ENCODE measurements at regions not wholly inside any gene's neighbourhood (a gene's known extent, or its start where the extent isn't known, plus 50 kb on each side); places are given as distances from the start of the nearest gene placed in this dataset.

DNA sequence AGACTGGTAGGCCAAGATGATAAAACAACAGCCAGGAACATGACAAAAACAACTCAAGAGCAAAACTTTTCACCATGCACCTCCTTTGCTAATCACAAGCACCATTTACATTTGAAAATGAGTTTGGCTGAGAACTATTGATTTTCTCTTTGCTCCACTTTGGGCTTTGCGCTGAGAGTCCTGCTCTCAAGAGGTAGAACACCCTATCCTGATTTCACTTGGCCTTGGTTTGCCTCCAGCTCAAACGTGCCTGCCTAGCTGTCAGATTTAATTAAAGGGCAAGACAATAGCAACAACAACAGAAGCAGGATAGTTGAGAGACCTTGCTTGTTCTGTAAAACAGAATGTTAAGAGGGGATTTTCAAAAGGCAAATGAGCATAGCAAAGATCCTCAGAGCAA, 128.2 kb upstream of the ASTN2 start:
- H3K27me3 Mint-ChIP-seq (ENCODE audit: low read depth): no peaks in the 10 kb centered on the region
- no peaks in the 10 kb centered on the region for H3K9me3 Mint-ChIP-seq
- no peaks in the 10 kb centered on the region for H3K36me3 Mint-ChIP-seq (ENCODE audit: low read depth)
- H3K4me1 Mint-ChIP-seq (ENCODE audit: low read depth): peaks cover 3% of the 10 kb centered on the region
- DNase-seq (ENCODE audit: low spot score): no peak
- H3K27ac Mint-ChIP-seq: no peak overlapping the region
- intact Hi-C loops (cut with micrococcal nuclease): no loop called here
- H3K4me3 Mint-ChIP-seq (ENCODE audit: low read depth): no peak overlapping the region

DNA sequence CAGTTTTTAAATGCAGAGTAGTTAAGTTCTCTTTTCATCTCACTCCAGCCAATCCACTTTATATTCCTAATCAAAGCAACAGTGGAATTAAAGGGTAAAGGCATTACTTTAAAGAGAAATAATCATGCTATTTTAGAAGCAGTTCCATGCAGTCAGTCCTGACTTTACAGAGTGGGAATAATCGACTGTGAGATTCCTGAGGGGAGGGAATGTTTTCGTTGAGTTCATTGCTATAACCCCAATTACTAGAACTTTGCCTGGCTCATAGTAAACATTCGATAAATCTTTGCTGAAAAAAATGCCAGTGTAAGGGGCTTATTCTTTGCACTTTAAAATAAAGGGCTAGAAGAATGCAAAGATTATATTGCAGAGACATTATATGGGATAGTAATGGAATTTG, 127.2 kb upstream of the ASTN2 start:
- H3K36me3 Mint-ChIP-seq (ENCODE audit: low read depth): no peaks in the 10 kb centered on the region

DNA sequence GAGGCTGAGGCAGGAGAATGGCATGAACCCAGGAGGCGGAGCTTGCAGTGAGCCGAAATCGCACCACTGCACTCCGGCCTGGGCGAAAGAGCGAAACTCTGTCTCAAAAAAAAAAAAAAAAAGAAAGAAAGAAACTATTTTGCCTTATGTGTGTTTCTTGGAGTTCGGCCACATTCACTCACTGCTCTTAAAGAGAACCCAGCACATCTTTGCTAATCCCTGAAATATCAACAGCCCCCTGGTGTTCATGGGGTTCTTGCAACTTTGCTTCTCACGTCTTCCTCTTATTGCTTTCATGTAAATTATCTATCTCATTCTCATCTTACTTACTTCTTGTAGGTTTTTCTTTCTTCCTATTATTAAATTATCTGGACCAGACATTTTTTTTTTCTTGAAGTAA, 126.3 kb upstream of the ASTN2 start:
- no peaks in the 10 kb centered on the region for H3K36me3 Mint-ChIP-seq (ENCODE audit: low read depth)
- H3K4me3 Mint-ChIP-seq (ENCODE audit: low read depth): no peak overlapping the region
- H3K27me3 Mint-ChIP-seq (ENCODE audit: low read depth): no peaks in the 10 kb centered on the region
- H3K27ac Mint-ChIP-seq: no peak overlapping the region
- intact Hi-C loops (cut with micrococcal nuclease): no loop called here
- no peak for DNase-seq (ENCODE audit: low spot score)
- H3K4me1 Mint-ChIP-seq (ENCODE audit: low read depth): no peaks in the 10 kb centered on the region
- no peaks in the 10 kb centered on the region for H3K9me3 Mint-ChIP-seq

More for the DNA sequence above, 127.2 kb upstream of the ASTN2 start:
- DNase-seq (ENCODE audit: low spot score): no peak
- Mint-ChIP-seq H3K9me3 (no peaks in the 10 kb centered on the region), H3K4me3 (ENCODE audit: low read depth) (no peak overlapping the region), H3K27ac (no peak overlapping the region), H3K4me1 (ENCODE audit: low read depth) (no peaks in the 10 kb centered on the region), H3K27me3 (ENCODE audit: low read depth) (no peaks in the 10 kb centered on the region)
- intact Hi-C loops (cut with micrococcal nuclease): no loop called here

DNA sequence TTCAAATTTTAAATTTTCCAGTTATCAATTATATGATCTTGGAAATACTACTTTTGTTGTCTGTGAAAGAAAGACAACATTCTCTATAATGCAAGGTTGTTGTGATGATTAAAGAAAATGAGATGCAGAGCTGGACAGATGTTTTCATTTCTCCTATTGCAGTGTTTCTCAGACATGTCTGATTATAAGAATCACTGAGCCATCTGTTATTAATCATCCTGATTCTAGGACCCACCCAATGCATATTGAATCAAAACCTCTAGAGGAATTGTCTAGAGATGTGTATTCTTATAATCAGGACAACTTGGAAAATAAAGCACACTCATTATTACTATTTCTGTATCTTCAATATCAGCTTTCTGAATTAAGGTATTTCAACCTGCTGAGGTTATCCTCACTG, 121.1 kb upstream of the ASTN2 start:
- Mint-ChIP-seq H3K27ac (no peak overlapping the region), H3K27me3 (ENCODE audit: low read depth) (no peaks in the 10 kb centered on the region), H3K36me3 (ENCODE audit: low read depth) (no peaks in the 10 kb centered on the region)

DNA sequence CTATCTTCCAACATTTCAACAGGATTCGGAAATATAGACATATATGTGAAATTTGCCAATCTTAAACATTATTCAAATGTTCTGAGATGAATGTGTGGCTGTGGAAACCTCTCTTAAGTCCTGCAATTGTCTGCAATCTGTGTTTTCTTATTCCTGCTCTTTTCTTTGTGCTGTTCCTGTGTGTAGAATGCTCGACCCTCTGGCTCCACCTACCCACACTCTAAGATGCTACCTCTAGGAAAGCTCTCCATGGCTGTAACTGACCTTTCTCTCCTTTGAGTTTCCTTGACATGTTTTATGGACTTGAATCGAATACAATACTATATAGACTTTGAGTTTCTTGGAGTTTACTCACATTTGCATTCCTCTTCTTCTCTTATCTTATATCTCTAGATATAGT, 120.6 kb upstream of the ASTN2 start:
- H3K9me3 Mint-ChIP-seq: no peaks in the 10 kb centered on the region
- no peak for DNase-seq (ENCODE audit: low spot score)
- H3K4me3 Mint-ChIP-seq (ENCODE audit: low read depth): no peak overlapping the region
- no peak overlapping the region for H3K27ac Mint-ChIP-seq
- intact Hi-C loops (cut with micrococcal nuclease): no loop called here
- H3K4me1 Mint-ChIP-seq (ENCODE audit: low read depth): no peaks in the 10 kb centered on the region
- no peaks in the 10 kb centered on the region for H3K36me3 Mint-ChIP-seq (ENCODE audit: low read depth)
- H3K27me3 Mint-ChIP-seq (ENCODE audit: low read depth): no peaks in the 10 kb centered on the region

More for the DNA sequence above, 121.1 kb upstream of the ASTN2 start:
- no peaks in the 10 kb centered on the region for H3K9me3 Mint-ChIP-seq
- no peak for DNase-seq (ENCODE audit: low spot score)
- no peaks in the 10 kb centered on the region for H3K4me1 Mint-ChIP-seq (ENCODE audit: low read depth)
- H3K4me3 Mint-ChIP-seq (ENCODE audit: low read depth): no peak overlapping the region
- intact Hi-C loops (cut with micrococcal nuclease): no loop called here

DNA sequence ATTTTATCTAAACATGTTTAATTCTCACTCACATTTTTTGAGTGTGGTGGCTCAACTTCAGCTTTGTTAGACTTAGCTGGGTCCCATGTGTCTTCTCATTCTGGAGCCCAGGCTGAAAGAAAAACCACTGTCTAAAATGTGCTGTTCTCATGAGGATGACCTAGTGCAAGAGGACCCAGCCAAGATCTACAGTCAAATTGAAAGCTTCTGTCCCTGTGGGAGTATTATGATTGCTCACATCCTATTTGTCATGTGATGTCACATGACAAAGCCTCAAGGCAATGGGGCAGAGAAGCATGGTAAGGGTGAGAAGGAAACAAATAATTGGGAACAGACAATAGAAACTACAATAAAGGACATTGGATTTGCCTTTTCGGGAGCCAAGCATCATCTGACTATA, 113.4 kb upstream of the ASTN2 start:
- intact Hi-C loops (cut with micrococcal nuclease): no loop called here
- no peaks in the 10 kb centered on the region for H3K4me1 Mint-ChIP-seq (ENCODE audit: low read depth)
- DNase-seq (ENCODE audit: low spot score): no peak
- H3K27ac Mint-ChIP-seq: no peak overlapping the region
- H3K9me3 Mint-ChIP-seq: no peaks in the 10 kb centered on the region
- H3K36me3 Mint-ChIP-seq (ENCODE audit: low read depth): no peaks in the 10 kb centered on the region
- H3K27me3 Mint-ChIP-seq (ENCODE audit: low read depth): no peaks in the 10 kb centered on the region
- H3K4me3 Mint-ChIP-seq (ENCODE audit: low read depth): no peak overlapping the region

DNA sequence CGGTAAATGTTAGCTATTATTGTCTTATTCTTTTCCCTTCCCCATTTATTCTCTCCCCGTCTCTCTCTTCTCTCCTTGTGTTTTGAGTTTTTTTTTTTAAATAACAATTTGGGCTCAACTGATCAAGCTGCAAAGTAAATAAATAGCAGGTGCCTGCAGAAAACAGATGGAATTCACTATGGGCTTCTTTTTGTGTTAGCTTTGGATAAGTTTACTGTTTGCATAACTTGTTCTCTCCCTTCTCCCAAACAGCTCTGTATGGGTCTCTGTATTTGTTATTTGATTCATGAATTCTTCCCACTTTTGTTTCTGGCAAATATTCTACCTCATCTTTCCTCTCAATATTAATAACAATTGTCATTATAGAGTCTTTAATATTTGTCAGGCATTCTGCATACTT, 111.8 kb upstream of the ASTN2 start:
- H3K4me1 Mint-ChIP-seq (ENCODE audit: low read depth): no peaks in the 10 kb centered on the region
- H3K27ac Mint-ChIP-seq: no peak overlapping the region
- H3K36me3 Mint-ChIP-seq (ENCODE audit: low read depth): no peaks in the 10 kb centered on the region
- H3K27me3 Mint-ChIP-seq (ENCODE audit: low read depth): no peaks in the 10 kb centered on the region
- intact Hi-C loops (cut with micrococcal nuclease): no loop called here
- no peak for DNase-seq (ENCODE audit: low spot score)
- no peak overlapping the region for H3K4me3 Mint-ChIP-seq (ENCODE audit: low read depth)
- H3K9me3 Mint-ChIP-seq: no peaks in the 10 kb centered on the region

DNA sequence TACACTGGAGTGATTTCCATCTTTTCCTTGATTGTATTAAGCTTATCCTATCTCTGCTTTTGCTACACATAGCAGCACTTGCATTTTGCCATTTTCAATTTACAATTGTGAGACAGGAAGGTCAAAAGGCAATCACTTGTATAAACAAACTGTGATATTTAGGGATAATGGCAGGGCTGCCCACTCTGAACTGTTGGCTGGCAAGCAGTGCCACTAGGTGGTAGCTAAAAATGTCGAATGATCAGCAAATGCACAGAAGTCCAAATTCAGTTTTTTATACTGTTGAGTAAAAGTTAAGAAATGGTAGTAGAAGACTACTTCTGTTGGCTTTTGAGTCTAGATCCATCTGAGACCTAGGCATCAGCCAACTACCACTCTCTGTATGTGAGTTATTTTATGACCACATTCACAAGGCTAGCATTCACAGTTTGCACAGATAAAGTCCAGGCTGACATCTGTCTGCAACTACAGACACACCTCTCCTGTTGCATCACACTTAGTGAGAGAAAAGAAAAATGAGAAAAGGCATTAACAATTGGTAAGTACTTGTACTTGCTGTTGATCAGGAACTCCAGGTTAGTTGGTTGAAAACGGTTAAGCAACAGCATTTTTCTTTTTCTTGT, 108.8 kb upstream of the ASTN2 start:
- H3K27ac Mint-ChIP-seq: no peak overlapping the region
- H3K4me1 Mint-ChIP-seq (ENCODE audit: low read depth): no peaks in the 10 kb centered on the region
- no peak for DNase-seq (ENCODE audit: low spot score)
- H3K9me3 Mint-ChIP-seq: no peaks in the 10 kb centered on the region
- H3K36me3 Mint-ChIP-seq (ENCODE audit: low read depth): no peaks in the 10 kb centered on the region
- no peaks in the 10 kb centered on the region for H3K27me3 Mint-ChIP-seq (ENCODE audit: low read depth)
- intact Hi-C loops (cut with micrococcal nuclease): no loop called here
- no peak overlapping the region for H3K4me3 Mint-ChIP-seq (ENCODE audit: low read depth)

DNA sequence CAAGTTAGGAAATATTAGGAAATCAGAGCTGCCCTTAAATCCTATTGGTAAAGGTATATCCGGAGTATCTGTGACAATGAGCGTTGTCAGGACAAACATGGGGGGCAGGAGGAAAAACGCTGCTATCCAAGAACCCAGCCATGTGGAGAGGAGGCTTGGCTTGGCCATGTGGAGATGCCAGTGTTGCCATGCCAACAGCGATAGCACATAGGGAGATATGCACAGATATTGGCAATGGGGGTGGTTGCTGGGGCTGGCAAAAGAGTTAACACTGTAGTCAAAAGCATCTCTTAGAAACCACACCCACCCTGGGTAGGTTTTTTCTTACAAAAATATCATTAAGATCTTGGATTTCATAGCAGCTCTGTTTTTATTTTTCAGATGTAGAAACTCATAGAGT, 106.4 kb upstream of the ASTN2 start:
- Mint-ChIP-seq H3K36me3 (ENCODE audit: low read depth) (no peaks in the 10 kb centered on the region), H3K4me1 (ENCODE audit: low read depth) (no peaks in the 10 kb centered on the region), H3K27me3 (ENCODE audit: low read depth) (no peaks in the 10 kb centered on the region), H3K27ac (no peak overlapping the region), H3K9me3 (no peaks in the 10 kb centered on the region), H3K4me3 (ENCODE audit: low read depth) (no peak overlapping the region)
- intact Hi-C loops (cut with micrococcal nuclease): no loop called here
- no peak for DNase-seq (ENCODE audit: low spot score)

DNA sequence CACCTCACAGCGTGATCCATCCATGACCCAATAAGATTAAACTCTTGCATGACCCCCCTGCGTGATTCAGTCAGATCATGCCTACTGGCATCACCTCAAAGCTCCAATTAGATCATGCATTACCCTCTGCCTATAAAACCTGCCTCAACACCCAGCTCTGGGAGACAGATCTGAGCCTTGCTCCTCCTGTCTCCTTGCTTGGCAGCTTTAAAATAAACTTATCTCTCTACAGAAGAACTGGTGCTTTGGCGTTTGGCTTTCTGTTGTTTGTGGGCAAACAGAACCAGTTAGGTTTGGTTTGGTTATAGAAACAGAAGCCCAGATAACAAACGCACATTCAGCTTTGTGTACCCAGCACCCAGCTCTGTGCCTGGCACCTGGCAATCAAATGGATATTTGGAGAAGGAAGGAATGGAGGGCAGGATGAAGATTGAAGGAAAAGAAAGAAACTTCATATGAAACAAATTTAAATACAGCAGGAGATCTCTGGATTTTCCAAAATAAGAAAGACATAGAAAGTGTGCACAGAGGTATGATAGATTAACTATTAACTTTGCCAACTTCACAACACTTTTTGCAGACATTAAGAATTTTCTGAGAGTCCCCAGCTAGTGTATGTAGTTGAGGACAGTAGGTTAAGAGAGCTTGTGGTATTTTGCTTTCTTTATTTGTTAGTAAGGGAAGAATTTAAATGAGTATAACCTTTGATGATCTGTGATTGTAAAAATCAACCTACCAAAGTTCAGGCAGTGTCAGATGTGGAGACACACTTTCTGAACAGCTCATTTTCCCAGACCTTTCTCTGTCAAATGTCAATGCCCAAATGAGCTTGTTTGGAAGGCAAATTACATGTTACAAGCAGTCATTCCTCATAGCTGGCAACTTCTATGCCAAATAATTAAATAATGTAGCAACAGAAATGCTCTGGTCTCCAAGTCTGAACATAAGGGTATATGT, 102.1 kb upstream of the ASTN2 start:
- Mint-ChIP-seq H3K4me3 (ENCODE audit: low read depth) (no peak overlapping the region), H3K27ac (no peak overlapping the region), H3K36me3 (ENCODE audit: low read depth) (no peaks in the 10 kb centered on the region), H3K9me3 (no peaks in the 10 kb centered on the region), H3K4me1 (ENCODE audit: low read depth) (no peaks in the 10 kb centered on the region), H3K27me3 (ENCODE audit: low read depth) (no peaks in the 10 kb centered on the region)
- DNase-seq (ENCODE audit: low spot score): no peak
- intact Hi-C loops (cut with micrococcal nuclease): no loop called here

DNA sequence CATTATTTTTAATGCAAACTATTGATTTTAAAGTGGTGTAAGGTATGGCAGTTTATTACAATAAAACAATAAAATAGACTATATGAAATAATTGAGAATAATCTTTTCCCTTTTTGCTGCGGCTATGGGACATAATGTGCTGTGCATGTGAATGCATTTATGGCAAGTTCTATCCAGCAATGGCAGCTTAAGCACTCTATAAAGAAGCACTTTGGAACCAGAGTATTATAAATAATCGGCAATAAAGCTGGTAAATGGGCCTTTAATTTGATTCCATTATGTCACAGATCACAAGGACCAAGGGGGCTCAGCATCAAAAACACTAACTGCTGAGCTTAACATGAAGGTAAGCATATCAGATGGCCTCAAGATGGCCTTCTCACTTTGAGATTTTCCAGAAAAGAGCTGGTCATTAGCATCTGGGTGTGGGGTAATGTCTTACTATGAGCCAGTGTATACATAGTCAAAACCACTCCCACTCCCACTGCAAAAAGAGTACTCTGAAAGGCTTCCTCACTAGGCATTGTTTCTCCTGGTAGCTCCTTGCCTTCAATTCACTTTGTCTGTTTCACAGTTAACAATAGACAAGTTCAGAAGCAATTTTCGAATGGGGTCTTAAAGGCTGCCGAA, 97.1 kb upstream of the ASTN2 start:
- H3K4me3 Mint-ChIP-seq (ENCODE audit: low read depth): no peak overlapping the region
- no peaks in the 10 kb centered on the region for H3K27me3 Mint-ChIP-seq (ENCODE audit: low read depth)
- no peak for DNase-seq (ENCODE audit: low spot score)
- H3K27ac Mint-ChIP-seq: no peak overlapping the region
- H3K4me1 Mint-ChIP-seq (ENCODE audit: low read depth): no peaks in the 10 kb centered on the region
- H3K9me3 Mint-ChIP-seq: no peaks in the 10 kb centered on the region
- intact Hi-C loops (cut with micrococcal nuclease): no loop called here
- H3K36me3 Mint-ChIP-seq (ENCODE audit: low read depth): no peaks in the 10 kb centered on the region

DNA sequence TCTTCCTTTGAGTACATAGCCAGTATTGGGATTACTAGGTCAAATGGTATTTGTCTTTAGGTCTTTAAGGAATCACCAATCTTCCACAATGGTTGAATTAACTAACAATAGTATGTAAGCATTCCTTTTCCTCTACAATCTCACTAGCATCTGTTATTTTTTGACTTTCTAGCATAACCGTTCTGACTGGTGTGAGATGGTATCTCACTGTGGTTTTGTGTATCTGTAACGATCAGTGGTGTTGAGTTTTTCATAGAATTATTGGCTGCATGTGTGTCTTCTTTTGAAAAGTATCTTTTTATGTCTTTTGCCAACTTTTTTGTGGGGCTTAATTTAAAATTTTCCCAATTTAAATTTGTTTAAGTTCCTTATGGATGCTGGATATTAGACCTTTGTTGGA, 81.5 kb upstream of the ASTN2 start:
- H3K27me3 Mint-ChIP-seq (ENCODE audit: low read depth): no peaks in the 10 kb centered on the region
- no peak overlapping the region for H3K4me3 Mint-ChIP-seq (ENCODE audit: low read depth)
- peaks cover 3% of the 10 kb centered on the region for H3K36me3 Mint-ChIP-seq (ENCODE audit: low read depth)
- intact Hi-C loops (cut with micrococcal nuclease): no loop called here
- peaks cover 20% of the 10 kb centered on the region for H3K4me1 Mint-ChIP-seq (ENCODE audit: low read depth)
- peaks cover 16% of the 10 kb centered on the region for H3K9me3 Mint-ChIP-seq
- no peak for DNase-seq (ENCODE audit: low spot score)
- H3K27ac Mint-ChIP-seq: no peak overlapping the region
